ENCODE measurements at regions not wholly inside any gene's neighbourhood (a gene's known extent, or its start where the extent isn't known, plus 50 kb on each side); places are given as distances from the start of the nearest gene placed in this dataset.
A peak's percentile ranks its signal among the peaks of the same experiment; 100 is the strongest.

DNA sequence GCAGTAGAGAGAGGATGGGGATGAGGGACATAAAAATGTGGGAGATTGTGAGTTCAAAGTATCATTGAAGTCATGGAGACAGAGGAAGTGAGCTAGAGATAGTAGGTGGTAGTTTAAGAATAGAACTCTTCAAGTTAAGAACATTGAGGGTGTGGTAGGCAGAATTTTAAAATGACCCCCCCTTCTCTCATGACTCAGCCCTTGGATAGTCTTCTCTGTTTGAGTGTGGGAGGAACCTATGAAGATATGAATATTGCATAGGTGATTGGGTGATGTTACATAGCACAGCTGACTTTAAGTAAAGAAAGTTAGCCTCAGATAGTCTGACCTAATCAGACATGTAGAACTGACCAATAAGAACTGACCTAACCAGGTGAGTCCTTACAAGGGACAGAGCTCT is 418.6 kb downstream of the FOXO1 start:
- H3K4me3 ChIP-seq: no peak overlapping the region
- RAD21 ChIA-PET (ENCODE audit: unreplicated experiment): interaction anchor here (0.6 kb wide), 1 partner anchor 568 kb away, joined by 3 read pairs; no protein-coding TSS in a partner anchor
- H3K36me3 ChIP-seq (ENCODE audit: control insufficient read depth in 2 of 2, insufficient read depth in 2 of 2, low read length in 1 of 2): no peaks in the 10 kb centered on the region
- no peak overlapping the region for H3K27ac ChIP-seq (ENCODE audit: control insufficient read depth, insufficient read depth)
- H3K4me2 ChIP-seq (ENCODE audit: control insufficient read depth, insufficient read depth): no peak overlapping the region
- intact Hi-C loops (cut with micrococcal nuclease; ENCODE audit: unreplicated experiment): no loop called here
- no peaks in the 10 kb centered on the region; the same call in 1 of the 2 replicates for H3K4me1 ChIP-seq (ENCODE audit: control insufficient read depth, insufficient read depth, low read length)
- TF ChIP-seq POLR2AphosphoS2 (IDR thresholded peaks at IDR 0.05; ENCODE audit: low read depth, low read length): no peak
- TF ChIP-seq CREM (IDR thresholded peaks at IDR 0.05; ENCODE audit: low read depth): no peak
- H3K79me2 ChIP-seq (ENCODE audit: control insufficient read depth, insufficient read depth, low read length): no peaks in the 10 kb centered on the region
- no peak overlapping the region for H3K9ac ChIP-seq (ENCODE audit: control insufficient read depth, insufficient read depth, low read length)
- POLR2A ChIA-PET: no interaction called here
- DNase-seq (ENCODE audit: low read depth, low spot score) (no peak), ATAC-seq (no peak), FAIRE-seq (no peak)
- H4K20me1 ChIP-seq (ENCODE audit: control insufficient read depth, insufficient read depth): no peaks in the 10 kb centered on the region
- SMC1A ChIA-PET (ENCODE audit: uncharacterized antibody, unreplicated experiment): no interaction called here
- no peak overlapping the region for H2AFZ ChIP-seq (ENCODE audit: control insufficient read depth, low read depth, low read length)
- in situ Hi-C loops (cut with MboI): no loop called here
- H3K9me3 ChIP-seq (replicated peaks; ENCODE audit: control insufficient read depth, insufficient read depth, low read length): no peaks in the 10 kb centered on the region; the same call in 2 of the 3 replicates
- no peaks in the 10 kb centered on the region; a peak in 1 of 4 replicates for H3K27me3 ChIP-seq (replicated peaks in 1 of 2; ENCODE audit: control insufficient read depth in 2 of 2, insufficient read depth in 2 of 2, low read length in 1 of 2)
- no TSS peak for BruUV-seq (replicated peaks)
- CTCF ChIA-PET: no interaction called here

DNA sequence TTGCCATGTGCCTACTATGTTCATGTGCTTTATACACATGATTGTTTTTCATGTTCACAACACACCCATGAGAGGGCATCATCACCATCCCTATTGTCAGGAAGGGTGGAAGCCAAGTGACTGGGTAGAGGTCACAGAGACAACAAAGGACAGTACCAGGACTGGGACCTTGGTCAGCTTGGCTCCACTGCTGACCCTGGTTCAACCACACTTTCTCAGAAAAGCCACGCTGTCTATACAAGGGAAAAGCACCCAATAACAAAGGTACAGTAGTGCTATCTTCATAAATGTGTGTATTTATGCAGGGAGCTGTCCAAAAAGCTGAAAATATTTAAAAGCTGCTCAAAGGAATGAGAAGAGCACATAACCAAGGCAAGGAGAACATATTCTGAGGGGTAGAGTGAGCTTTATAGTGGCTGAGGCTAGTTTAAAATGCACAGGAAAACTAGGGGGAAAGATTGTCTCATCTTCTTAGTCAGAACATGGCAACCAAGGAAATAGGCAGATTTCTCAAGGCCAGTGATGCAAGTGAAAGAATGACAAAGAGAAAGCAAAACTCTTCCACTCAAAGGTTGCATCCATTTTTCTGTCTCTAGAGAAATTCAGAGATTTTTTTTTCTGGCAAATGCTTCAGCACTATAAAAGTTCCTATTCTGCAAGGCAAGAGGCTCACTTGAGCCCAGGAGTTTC is 415.0 kb downstream of the FOXO1 start:
- ChIA-PET RAD21 (ENCODE audit: unreplicated experiment) (interaction anchor here (0.7 to 1.1 kb wide), 2 partner anchors 182 to 332 kb away, joined by 3 read pairs; no protein-coding TSS in a partner anchor), CTCF (interaction anchor here (0.7 to 2.6 kb wide), 3 partner anchors 126 to 431 kb away, joined by 3 to 8 read pairs (median 3); no protein-coding TSS in a partner anchor), POLR2A (no interaction called here), SMC1A (ENCODE audit: uncharacterized antibody, unreplicated experiment) (interaction anchor here (0.6 to 1.6 kb wide), 5 partner anchors 102 to 431 kb away, joined by 3 to 5 read pairs (median 3); no protein-coding TSS in a partner anchor)
- no peak overlapping the region for H3K4me3 ChIP-seq
- H4K20me1 ChIP-seq (ENCODE audit: control insufficient read depth, insufficient read depth): no peaks in the 10 kb centered on the region
- no peaks in the 10 kb centered on the region; a peak in 1 of 4 replicates for H3K27me3 ChIP-seq (replicated peaks in 1 of 2; ENCODE audit: control insufficient read depth in 2 of 2, insufficient read depth in 2 of 2, low read length in 1 of 2)
- H3K36me3 ChIP-seq (ENCODE audit: control insufficient read depth in 2 of 2, insufficient read depth in 2 of 2, low read length in 1 of 2): no peaks in the 10 kb centered on the region
- no peaks in the 10 kb centered on the region for H3K79me2 ChIP-seq (ENCODE audit: control insufficient read depth, insufficient read depth, low read length)
- DNase-seq (ENCODE audit: low read depth, low spot score) (no peak), FAIRE-seq (peak; percentile 59), ATAC-seq (peak; percentile 69)
- BruUV-seq (replicated peaks): no TSS peak
- no peak overlapping the region for H3K27ac ChIP-seq (ENCODE audit: control insufficient read depth, insufficient read depth)
- H3K4me1 ChIP-seq (ENCODE audit: control insufficient read depth, insufficient read depth, low read length): no peaks in the 10 kb centered on the region; the same call in 1 of the 2 replicates
- H3K4me2 ChIP-seq (ENCODE audit: control insufficient read depth, insufficient read depth): 0 out of 2 replicates have a peak overlapping the region, but pooled peaks have one; percentile 10
- no peak overlapping the region for H3K9ac ChIP-seq (ENCODE audit: control insufficient read depth, insufficient read depth, low read length)
- intact Hi-C loops (cut with micrococcal nuclease; ENCODE audit: unreplicated experiment) (no loop called here), in situ Hi-C loops (cut with MboI) (no loop called here)
- no peaks in the 10 kb centered on the region; the same call in 2 of the 3 replicates for H3K9me3 ChIP-seq (replicated peaks; ENCODE audit: control insufficient read depth, insufficient read depth, low read length)
- H2AFZ ChIP-seq (ENCODE audit: control insufficient read depth, low read depth, low read length): no peak overlapping the region
- 8% methylated on average over 1 of the region's 1 CpG for WGBS (ENCODE audit: insufficient coverage, insufficient replicate concordance, low lambda C conversion rate, missing lambda C conversion rate)
- TF ChIP-seq ETV6 (conservative IDR thresholded peaks at IDR 0.05 in 1 of 2, IDR thresholded peaks at IDR 0.05 in 1 of 2; ENCODE audit: borderline replicate concordance in 1 of 2, low read depth in 1 of 2) (no peak), CHD2 (IDR thresholded peaks at IDR 0.05; ENCODE audit: borderline replicate concordance, low read depth, low read length) (no peak), PAX8 (IDR thresholded peaks at IDR 0.05) (no peak), RAD21 (IDR thresholded peaks at IDR 0.05; ENCODE audit: insufficient read depth, low read depth, low read length) (peak; percentile 32; the same call in 1 of the 2 replicates), TAF1 (IDR thresholded peaks at IDR 0.05; ENCODE audit: borderline replicate concordance, low read depth, low read length) (no peak), TCF7 (IDR thresholded peaks at IDR 0.05; ENCODE audit: borderline replicate concordance) (no peak), FOXK2 (IDR thresholded peaks at IDR 0.05) (no peak), PML (IDR thresholded peaks at IDR 0.05; ENCODE audit: low read length) (no peak)
- TF ChIP-seq, protein P1, sequence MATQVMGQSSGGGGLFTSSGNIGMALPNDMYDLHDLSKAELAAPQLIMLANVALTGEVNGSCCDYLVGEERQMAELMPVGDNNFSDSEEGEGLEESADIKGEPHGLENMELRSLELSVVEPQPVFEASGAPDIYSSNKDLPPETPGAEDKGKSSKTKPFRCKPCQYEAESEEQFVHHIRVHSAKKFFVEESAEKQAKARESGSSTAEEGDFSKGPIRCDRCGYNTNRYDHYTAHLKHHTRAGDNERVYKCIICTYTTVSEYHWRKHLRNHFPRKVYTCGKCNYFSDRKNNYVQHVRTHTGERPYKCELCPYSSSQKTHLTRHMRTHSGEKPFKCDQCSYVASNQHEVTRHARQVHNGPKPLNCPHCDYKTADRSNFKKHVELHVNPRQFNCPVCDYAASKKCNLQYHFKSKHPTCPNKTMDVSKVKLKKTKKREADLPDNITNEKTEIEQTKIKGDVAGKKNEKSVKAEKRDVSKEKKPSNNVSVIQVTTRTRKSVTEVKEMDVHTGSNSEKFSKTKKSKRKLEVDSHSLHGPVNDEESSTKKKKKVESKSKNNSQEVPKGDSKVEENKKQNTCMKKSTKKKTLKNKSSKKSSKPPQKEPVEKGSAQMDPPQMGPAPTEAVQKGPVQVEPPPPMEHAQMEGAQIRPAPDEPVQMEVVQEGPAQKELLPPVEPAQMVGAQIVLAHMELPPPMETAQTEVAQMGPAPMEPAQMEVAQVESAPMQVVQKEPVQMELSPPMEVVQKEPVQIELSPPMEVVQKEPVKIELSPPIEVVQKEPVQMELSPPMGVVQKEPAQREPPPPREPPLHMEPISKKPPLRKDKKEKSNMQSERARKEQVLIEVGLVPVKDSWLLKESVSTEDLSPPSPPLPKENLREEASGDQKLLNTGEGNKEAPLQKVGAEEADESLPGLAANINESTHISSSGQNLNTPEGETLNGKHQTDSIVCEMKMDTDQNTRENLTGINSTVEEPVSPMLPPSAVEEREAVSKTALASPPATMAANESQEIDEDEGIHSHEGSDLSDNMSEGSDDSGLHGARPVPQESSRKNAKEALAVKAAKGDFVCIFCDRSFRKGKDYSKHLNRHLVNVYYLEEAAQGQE (IDR thresholded peaks at IDR 0.05; ENCODE audit: low read depth, low read length): peak; percentile 36; the same call in 1 of the 2 replicates
- TF ChIP-seq, protein P2, sequence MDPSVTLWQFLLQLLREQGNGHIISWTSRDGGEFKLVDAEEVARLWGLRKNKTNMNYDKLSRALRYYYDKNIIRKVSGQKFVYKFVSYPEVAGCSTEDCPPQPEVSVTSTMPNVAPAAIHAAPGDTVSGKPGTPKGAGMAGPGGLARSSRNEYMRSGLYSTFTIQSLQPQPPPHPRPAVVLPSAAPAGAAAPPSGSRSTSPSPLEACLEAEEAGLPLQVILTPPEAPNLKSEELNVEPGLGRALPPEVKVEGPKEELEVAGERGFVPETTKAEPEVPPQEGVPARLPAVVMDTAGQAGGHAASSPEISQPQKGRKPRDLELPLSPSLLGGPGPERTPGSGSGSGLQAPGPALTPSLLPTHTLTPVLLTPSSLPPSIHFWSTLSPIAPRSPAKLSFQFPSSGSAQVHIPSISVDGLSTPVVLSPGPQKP (IDR thresholded peaks at IDR 0.05; ENCODE audit: low read depth, low read length): no peak
